HFFc6 (cell line): ENCODE measurements at regions not wholly inside any gene's neighbourhood (a gene's known extent, or its start where the extent isn't known, plus 50 kb on each side); places are given as distances from the start of the nearest gene placed in this dataset.

Source experiments
- DNase-seq: peaks from one replicate; pipeline ENCODE4 v3.0.0-alpha.2; 2018
- H3K27ac Mint-ChIP-seq: 2 replicates; pipeline ENCODE4 v1.8.0; 2020; ENCODE audit warnings: mild to moderate bottlenecking, mixed read lengths
- H3K27me3 Mint-ChIP-seq: 2 replicates; pipeline ENCODE4 v1.8.0; 2021; ENCODE audit warnings: mild to moderate bottlenecking, moderate library complexity, mixed read lengths; ENCODE audit not compliant: insufficient read depth
- H3K36me3 Mint-ChIP-seq: 2 replicates; pipeline ENCODE4 v1.8.0; 2021; ENCODE audit warnings: low read depth, mixed read lengths
- H3K4me1 Mint-ChIP-seq: 2 replicates; pipeline ENCODE4 v1.8.0; 2020; ENCODE audit warnings: low read depth, mixed read lengths
- H3K4me3 Mint-ChIP-seq: 2 replicates; pipeline ENCODE4 v1.8.0; 2020; ENCODE audit warnings: mild to moderate bottlenecking, moderate library complexity, mixed read lengths
- H3K9me3 Mint-ChIP-seq: 2 replicates; pipeline ENCODE4 v1.8.0; 2020; ENCODE audit warnings: mild to moderate bottlenecking, mixed read lengths
- TF ChIP-seq, protein P1 (sequence below): fragments of 200-600 bp; sonication (generic); IDR thresholded peaks from 2 replicates; pipeline ENCODE4 v1.5.0; 2021; ENCODE audit warnings: antibody characterized with exemption, mild to moderate bottlenecking

DNA sequence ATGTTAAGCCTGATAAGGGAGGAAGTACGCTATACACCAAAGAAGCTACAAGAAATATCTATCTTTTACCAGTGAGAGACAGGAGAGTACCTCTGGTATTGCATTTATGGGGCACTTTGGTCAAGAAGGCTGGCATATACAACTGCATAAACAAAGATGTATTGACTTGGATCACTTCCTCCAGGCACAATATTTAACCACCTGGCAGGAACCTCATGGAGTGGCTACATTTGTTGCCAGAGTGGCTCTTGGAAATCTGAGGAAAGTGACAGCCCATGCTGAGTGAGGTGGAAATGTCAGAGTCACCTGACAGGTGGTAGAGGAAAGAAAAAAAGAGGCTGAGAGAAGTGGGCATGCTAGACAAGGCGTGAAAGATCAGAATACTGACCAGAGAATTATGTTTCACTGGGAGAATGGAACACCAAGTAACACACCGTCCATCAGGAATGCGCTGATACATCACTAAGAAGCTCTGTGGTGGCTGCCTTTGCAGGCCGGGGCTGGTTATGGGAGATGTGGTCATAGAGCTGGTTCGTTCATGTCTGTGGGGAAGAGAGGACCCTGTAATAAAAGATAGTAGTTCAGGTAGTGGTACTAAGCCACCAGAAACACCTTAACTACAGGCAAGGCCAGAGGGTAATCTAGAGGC, 61.4 kb upstream of the UFL1 start:
- no peaks in the 10 kb centered on the region for H3K4me1 Mint-ChIP-seq
- H3K9me3 Mint-ChIP-seq: peaks cover 15% of the 10 kb centered on the region
- no peaks in the 10 kb centered on the region for H3K36me3 Mint-ChIP-seq
- H3K27ac Mint-ChIP-seq: no peak overlapping the region
- no peak overlapping the region for H3K4me3 Mint-ChIP-seq
- no peak for DNase-seq
- TF ChIP-seq, protein P1, sequence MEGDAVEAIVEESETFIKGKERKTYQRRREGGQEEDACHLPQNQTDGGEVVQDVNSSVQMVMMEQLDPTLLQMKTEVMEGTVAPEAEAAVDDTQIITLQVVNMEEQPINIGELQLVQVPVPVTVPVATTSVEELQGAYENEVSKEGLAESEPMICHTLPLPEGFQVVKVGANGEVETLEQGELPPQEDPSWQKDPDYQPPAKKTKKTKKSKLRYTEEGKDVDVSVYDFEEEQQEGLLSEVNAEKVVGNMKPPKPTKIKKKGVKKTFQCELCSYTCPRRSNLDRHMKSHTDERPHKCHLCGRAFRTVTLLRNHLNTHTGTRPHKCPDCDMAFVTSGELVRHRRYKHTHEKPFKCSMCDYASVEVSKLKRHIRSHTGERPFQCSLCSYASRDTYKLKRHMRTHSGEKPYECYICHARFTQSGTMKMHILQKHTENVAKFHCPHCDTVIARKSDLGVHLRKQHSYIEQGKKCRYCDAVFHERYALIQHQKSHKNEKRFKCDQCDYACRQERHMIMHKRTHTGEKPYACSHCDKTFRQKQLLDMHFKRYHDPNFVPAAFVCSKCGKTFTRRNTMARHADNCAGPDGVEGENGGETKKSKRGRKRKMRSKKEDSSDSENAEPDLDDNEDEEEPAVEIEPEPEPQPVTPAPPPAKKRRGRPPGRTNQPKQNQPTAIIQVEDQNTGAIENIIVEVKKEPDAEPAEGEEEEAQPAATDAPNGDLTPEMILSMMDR: no peak
- H3K27me3 Mint-ChIP-seq: no peaks in the 10 kb centered on the region

DNA sequence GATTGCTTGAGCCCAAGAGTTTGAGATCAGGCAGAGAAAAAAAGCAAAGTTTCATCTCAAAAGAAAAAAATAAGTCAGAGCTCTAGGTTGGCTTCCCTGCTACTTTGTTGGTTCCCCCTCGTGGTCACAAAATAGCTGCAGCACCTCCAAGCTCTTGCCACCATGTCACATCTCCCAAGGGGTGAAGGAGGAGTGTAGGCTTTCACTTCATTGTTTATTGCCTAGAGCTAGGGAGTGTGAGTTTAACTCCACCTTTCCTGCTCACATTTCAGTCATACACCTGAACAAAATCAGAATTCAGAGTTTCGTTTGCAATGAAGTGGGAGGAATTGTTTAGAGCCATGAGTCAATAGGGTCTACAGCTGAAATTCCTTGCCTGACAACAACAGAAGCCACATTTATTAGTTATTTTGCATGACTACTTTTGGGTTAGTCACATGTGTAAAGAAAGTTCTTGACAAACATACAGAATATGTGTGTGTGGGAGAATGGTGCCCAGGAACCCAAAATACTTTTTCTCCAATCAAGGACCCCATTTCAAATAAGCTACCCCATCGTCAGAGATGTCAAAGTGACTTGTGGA, 56.2 kb upstream of the UFL1 start:
- TF ChIP-seq, protein P1: no peak
- Mint-ChIP-seq H3K27me3 (no peaks in the 10 kb centered on the region), H3K4me3 (no peak overlapping the region), H3K36me3 (no peaks in the 10 kb centered on the region), H3K4me1 (no peaks in the 10 kb centered on the region), H3K27ac (no peak overlapping the region), H3K9me3 (peaks cover 4% of the 10 kb centered on the region; the same call in 1 of the 2 replicates)
- no peak for DNase-seq

DNA sequence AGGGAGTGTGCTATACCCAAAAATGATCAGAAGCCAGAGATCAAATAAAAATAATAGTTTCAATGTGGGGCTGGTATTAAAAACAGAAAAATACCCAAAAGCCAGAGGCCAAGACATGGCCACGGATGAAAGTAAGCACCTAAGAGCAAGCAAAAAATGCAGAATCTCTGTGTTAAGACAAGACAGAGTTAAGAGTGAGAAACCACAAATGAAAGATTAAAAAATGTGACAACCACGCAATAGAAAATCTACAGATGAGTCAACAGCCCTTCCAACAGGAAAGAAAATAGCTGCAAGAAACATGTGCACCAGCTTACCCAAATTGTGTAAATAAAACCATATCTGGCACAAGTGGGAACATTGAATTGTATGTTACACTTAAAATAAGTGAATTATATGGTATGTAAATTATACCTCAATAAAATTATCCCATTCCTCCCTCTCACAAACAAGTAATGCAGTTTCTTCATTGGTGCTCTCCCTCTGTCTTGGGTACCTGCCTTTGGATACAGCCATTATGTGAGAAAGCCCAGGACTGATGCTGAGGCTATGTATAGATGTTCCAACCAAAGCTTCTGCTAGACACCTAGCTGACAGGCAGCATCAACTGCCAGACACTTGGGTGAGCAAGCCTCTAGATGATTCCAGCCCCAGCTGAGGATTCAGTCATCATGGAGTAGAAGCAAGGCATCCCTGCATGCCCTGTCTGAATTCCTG, 55.3 kb upstream of the UFL1 start:
- Mint-ChIP-seq H3K36me3 (no peaks in the 10 kb centered on the region), H3K9me3 (peaks cover 4% of the 10 kb centered on the region; the same call in 1 of the 2 replicates), H3K4me1 (no peaks in the 10 kb centered on the region), H3K4me3 (no peak overlapping the region), H3K27ac (no peak overlapping the region), H3K27me3 (no peaks in the 10 kb centered on the region)
- TF ChIP-seq, protein P1: no peak
- no peak for DNase-seq

DNA sequence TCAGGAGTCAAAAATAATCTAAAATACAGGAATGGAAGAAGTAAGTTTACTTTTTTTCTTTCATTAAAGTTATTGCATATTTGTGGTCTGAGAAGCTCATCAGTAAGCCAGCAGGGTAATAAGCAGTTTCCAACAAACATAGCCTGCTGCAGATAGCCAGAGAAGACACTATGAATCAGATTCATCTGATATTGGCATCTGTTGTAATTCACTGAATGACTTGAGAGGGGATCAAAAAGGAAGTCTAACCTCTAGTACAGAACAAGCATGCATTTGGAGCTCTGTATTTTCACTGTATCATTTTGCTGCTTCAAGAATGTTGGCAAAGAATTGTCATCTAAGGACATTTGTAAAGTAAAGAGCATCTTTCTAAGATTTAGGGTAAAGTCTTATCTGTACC, 53.8 kb upstream of the UFL1 start:
- no peaks in the 10 kb centered on the region for H3K4me1 Mint-ChIP-seq
- no peak for DNase-seq
- H3K9me3 Mint-ChIP-seq: peaks cover 4% of the 10 kb centered on the region; the same call in 1 of the 2 replicates
- H3K36me3 Mint-ChIP-seq: no peaks in the 10 kb centered on the region
- H3K4me3 Mint-ChIP-seq: no peak overlapping the region
- TF ChIP-seq, protein P1: no peak
- H3K27ac Mint-ChIP-seq: no peak overlapping the region
- H3K27me3 Mint-ChIP-seq: no peaks in the 10 kb centered on the region

DNA sequence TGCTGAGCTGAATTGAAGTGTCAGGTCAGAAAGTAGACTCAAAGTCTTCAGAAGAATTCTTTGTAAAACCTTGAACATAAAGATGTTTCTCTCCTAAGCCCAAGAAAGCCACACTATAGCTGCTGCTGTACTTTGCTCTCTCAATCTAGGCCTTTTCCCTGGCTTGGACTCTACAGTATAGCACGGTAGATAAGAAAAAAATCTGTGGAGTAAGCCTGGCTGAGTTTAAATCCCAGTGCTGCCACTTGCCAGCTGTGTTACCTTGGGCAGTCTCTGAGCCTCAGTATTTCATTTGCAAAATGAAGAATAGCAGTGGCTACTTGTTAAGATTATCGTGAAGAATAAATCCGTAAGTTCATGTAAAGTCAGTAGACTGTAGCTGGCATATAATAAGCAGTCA, 53.3 kb upstream of the UFL1 start:
- peaks cover 4% of the 10 kb centered on the region; the same call in 1 of the 2 replicates for H3K9me3 Mint-ChIP-seq

More for the DNA sequence above, 53.3 kb upstream of the UFL1 start:
- Mint-ChIP-seq H3K4me3 (no peak overlapping the region), H3K36me3 (no peaks in the 10 kb centered on the region), H3K4me1 (no peaks in the 10 kb centered on the region), H3K27me3 (no peaks in the 10 kb centered on the region), H3K27ac (no peak overlapping the region)
- DNase-seq: no peak
- TF ChIP-seq, protein P1: no peak
